ENCODE measurements at regions not wholly inside any gene's neighbourhood (a gene's known extent, or its start where the extent isn't known, plus 50 kb on each side); places are given as distances from the start of the nearest gene placed in this dataset.

DNA sequence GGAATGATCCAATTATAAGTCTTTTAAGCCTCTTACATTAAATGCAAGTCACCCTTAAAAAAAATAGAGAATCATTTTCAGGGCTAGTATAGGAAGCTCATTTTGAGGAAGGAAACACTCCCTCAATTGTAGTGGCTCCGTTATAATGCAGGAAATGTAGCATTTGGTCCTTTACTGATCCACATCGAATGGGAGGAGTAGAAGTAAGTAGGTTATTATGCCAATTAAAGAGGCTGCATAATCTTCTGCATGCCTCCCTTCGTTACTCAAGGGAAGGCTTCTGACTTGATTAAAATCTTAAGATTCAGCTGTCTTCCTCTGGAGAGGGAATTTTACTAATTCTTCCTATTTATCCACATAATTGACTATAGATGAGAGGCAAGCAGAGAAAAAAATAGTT is 579.2 kb upstream of the COX7C start:
- POLR2A ChIA-PET = no interaction called here
- no peak for ATAC-seq
- CTCF ChIA-PET (ENCODE audit: low intra/inter-chr PET ratio, low total read pairs) = no interaction called here
- in situ Hi-C loops (cut with HindIII; ENCODE audit: extremely low pct_ligation_motif_present, low pct_unique_long_range_greater_than_20kb) (no loop called here), intact Hi-C loops (cut with micrococcal nuclease; ENCODE audit: unreplicated experiment) (no loop called here)
- Histone ChIP-seq H4K20me1 (ENCODE audit: insufficient read depth, low read length) (no peaks in the 10 kb centered on the region), H3K27ac (ENCODE audit: extremely low read length, insufficient read depth, low read length) (no peak overlapping the region), H2AFZ (ENCODE audit: low read length) (no peak overlapping the region), H3K4me3 (replicated peaks in 1 of 3; ENCODE audit: insufficient read depth in 1 of 3, low read depth in 2 of 3, low read length in 3 of 3) (no peak overlapping the region), H3K36me3 (replicated peaks in 1 of 2; ENCODE audit: control insufficient read depth in 1 of 2, insufficient read depth in 2 of 2, low read length in 2 of 2) (no peaks in the 10 kb centered on the region), H3K4me1 (ENCODE audit: insufficient read depth, low read length) (no peaks in the 10 kb centered on the region), H3K79me2 (ENCODE audit: insufficient read depth, low read length) (no peaks in the 10 kb centered on the region), H3K9ac (ENCODE audit: insufficient read depth, low read depth, low read length) (no peak overlapping the region), H3K9me3 (ENCODE audit: low read length) (no peaks in the 10 kb centered on the region), H3K27me3 (ENCODE audit: control insufficient read depth in 1 of 2, insufficient read depth in 2 of 2, low read length in 2 of 2) (no peaks in the 10 kb centered on the region), H3K4me2 (ENCODE audit: low read depth, low read length) (no peak overlapping the region)
- WGBS (ENCODE audit: low lambda C conversion rate) = 0% methylated on average over 3 of the region's 3 CpGs
- TF ChIP-seq, protein P1, sequence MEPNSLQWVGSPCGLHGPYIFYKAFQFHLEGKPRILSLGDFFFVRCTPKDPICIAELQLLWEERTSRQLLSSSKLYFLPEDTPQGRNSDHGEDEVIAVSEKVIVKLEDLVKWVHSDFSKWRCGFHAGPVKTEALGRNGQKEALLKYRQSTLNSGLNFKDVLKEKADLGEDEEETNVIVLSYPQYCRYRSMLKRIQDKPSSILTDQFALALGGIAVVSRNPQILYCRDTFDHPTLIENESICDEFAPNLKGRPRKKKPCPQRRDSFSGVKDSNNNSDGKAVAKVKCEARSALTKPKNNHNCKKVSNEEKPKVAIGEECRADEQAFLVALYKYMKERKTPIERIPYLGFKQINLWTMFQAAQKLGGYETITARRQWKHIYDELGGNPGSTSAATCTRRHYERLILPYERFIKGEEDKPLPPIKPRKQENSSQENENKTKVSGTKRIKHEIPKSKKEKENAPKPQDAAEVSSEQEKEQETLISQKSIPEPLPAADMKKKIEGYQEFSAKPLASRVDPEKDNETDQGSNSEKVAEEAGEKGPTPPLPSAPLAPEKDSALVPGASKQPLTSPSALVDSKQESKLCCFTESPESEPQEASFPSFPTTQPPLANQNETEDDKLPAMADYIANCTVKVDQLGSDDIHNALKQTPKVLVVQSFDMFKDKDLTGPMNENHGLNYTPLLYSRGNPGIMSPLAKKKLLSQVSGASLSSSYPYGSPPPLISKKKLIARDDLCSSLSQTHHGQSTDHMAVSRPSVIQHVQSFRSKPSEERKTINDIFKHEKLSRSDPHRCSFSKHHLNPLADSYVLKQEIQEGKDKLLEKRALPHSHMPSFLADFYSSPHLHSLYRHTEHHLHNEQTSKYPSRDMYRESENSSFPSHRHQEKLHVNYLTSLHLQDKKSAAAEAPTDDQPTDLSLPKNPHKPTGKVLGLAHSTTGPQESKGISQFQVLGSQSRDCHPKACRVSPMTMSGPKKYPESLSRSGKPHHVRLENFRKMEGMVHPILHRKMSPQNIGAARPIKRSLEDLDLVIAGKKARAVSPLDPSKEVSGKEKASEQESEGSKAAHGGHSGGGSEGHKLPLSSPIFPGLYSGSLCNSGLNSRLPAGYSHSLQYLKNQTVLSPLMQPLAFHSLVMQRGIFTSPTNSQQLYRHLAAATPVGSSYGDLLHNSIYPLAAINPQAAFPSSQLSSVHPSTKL (CRISPR knock-in tag; IDR thresholded peaks at IDR 0.05) = no peak
- TF ChIP-seq, protein P2, sequence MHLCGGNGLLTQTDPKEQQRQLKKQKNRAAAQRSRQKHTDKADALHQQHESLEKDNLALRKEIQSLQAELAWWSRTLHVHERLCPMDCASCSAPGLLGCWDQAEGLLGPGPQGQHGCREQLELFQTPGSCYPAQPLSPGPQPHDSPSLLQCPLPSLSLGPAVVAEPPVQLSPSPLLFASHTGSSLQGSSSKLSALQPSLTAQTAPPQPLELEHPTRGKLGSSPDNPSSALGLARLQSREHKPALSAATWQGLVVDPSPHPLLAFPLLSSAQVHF (CRISPR knock-in tag; IDR thresholded peaks at IDR 0.05) = no peak
- TF ChIP-seq NFE2L2 (IDR thresholded peaks at IDR 0.05; ENCODE audit: low read length) (peak; percentile 25; the same call in 1 of the 2 replicates), ZNF232 (CRISPR knock-in tag; IDR thresholded peaks at IDR 0.05; ENCODE audit: borderline replicate concordance) (no peak), ZNF33A (CRISPR knock-in tag; IDR thresholded peaks at IDR 0.05; ENCODE audit: borderline replicate concordance) (no peak), ARHGAP35 (CRISPR knock-in tag; IDR thresholded peaks at IDR 0.05; ENCODE audit: borderline replicate concordance) (no peak), ZFP41 (CRISPR knock-in tag; IDR thresholded peaks at IDR 0.05; ENCODE audit: borderline replicate concordance) (no peak)
- TF ChIP-seq, protein P3, sequence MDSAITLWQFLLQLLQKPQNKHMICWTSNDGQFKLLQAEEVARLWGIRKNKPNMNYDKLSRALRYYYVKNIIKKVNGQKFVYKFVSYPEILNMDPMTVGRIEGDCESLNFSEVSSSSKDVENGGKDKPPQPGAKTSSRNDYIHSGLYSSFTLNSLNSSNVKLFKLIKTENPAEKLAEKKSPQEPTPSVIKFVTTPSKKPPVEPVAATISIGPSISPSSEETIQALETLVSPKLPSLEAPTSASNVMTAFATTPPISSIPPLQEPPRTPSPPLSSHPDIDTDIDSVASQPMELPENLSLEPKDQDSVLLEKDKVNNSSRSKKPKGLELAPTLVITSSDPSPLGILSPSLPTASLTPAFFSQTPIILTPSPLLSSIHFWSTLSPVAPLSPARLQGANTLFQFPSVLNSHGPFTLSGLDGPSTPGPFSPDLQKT (CRISPR knock-in tag; IDR thresholded peaks at IDR 0.05; ENCODE audit: borderline replicate concordance) = no peak
- no peak for DNase-seq (ENCODE audit: low spot score)
- FAIRE-seq = no peak
- BruUV-seq (replicated peaks) = no TSS peak

All from HepG2 (cell line).